K562 (cell line): ENCODE measurements at regions not wholly inside any gene's neighbourhood (a gene's known extent, or its start where the extent isn't known, plus 50 kb on each side); places are given as distances from the start of the nearest gene placed in this dataset.

Source experiments
- ATAC-seq: fragments of 200-7000 bp; cut with Tn5 transposase; 3 replicates; pipeline ENCODE4 v1.9.1; 2020; ENCODE audit warnings: moderate library complexity
- BruUV-seq: library from RNA; stranded (reverse); fragments of 400-500 nt; replicated peaks from 2 replicates; lab custom pipeline; 2021; lab: Mats Ljungman, UMichigan
- CTCF ChIA-PET: fragments of 300-600 bp; formaldehyde crosslinking; extraction: SDS; loops from one replicate; lab custom pipeline; 2021; ENCODE audit warnings: low intra/inter-chr PET ratio; lab: Yijun Ruan, JAX
- POLR2A ChIA-PET: fragments of 300-600, 350-650 bp; sonication (Branson Sonifier 250); formaldehyde crosslinking; extraction: SDS; loops from one replicate; lab custom pipeline; 2021; ENCODE audit warnings: antibody characterized with exemption, inconsistent platforms; lab: Yijun Ruan, JAX
- DNase-seq, 4 experiments: peaks; one replicate each; pipeline versions ENCODE4 v3.0.0 to v3.0.0-alpha.2; 2011 to 2018; ENCODE audit warnings: low spot score in 3 of 4, mixed read lengths in 3 of 4; ENCODE audit errors: extremely low read depth in 1 of 4
- FAIRE-seq: peaks from 2 replicates; lab custom pipeline; 2011; peaks lifted over from hg19 to GRCh38; lab: Jason Lieb, UNC
- H2AFZ ChIP-seq: 2 replicates; pipeline ENCODE4 v1.6.0; 2011; ENCODE audit warnings: low read depth, low read length, control low read depth, inconsistent platforms
- H3K27ac ChIP-seq: fragments of 200-600 bp; 3 replicates; pipeline ENCODE4 v1.8.0; 2011; ENCODE audit warnings: low read depth, mild to moderate bottlenecking, control low read depth, inconsistent platforms, low read length, moderate library complexity, mixed read lengths; ENCODE audit errors: extremely low read depth
- H3K27me3 ChIP-seq, 2 experiments: fragments of 300-600 bp in 1 of 2; 2 replicates in 1 of 2; 3 replicates in 1 of 2; pipeline versions ENCODE4 v1.6.0 to v1.8.0; 2011; ENCODE audit warnings: inconsistent platforms in 2 of 2, low read length in 2 of 2, mild to moderate bottlenecking in 1 of 2, mixed read lengths in 1 of 2, moderate library complexity in 1 of 2; ENCODE audit not compliant: control insufficient read depth in 2 of 2, insufficient read depth in 2 of 2
- H3K36me3 ChIP-seq: fragments of 300-600 bp; 3 replicates; pipeline ENCODE4 v1.8.0; 2011; ENCODE audit warnings: mild to moderate bottlenecking, low read length, inconsistent platforms; ENCODE audit not compliant: control insufficient read depth, insufficient read depth
- H3K4me1 ChIP-seq, 2 experiments: fragments of 200-600 bp in 1 of 2; replicated peaks in 1 of 2; 2 replicates in 1 of 2; 3 replicates in 1 of 2; pipeline versions ENCODE4 v1.5.1 to v1.8.0; 2011; ENCODE audit warnings: inconsistent platforms in 2 of 2, low read length in 2 of 2, mild to moderate bottlenecking in 1 of 2, mixed read lengths in 1 of 2, moderate library complexity in 1 of 2; ENCODE audit not compliant: control insufficient read depth in 2 of 2, insufficient read depth in 2 of 2
- H3K4me2 ChIP-seq: 2 replicates; pipeline ENCODE4 v1.6.1; 2011; ENCODE audit warnings: low read length, control low read depth, inconsistent platforms, mixed read lengths; ENCODE audit not compliant: insufficient read depth
- H3K4me3 ChIP-seq: fragments of 200-600 bp; sonication (generic), shearing (Covaris generic); 2 replicates; pipeline ENCODE4 v1.5.1; 2016; ENCODE audit warnings: control low read depth, inconsistent platforms
- H3K79me2 ChIP-seq: fragments of 200-600 bp; 3 replicates; pipeline ENCODE4 v1.8.0; 2011; ENCODE audit warnings: low read length, inconsistent platforms; ENCODE audit not compliant: control insufficient read depth, insufficient read depth
- H3K9ac ChIP-seq, 2 experiments: 2 replicates each; pipeline versions ENCODE4 v1.6.0 to v1.6.1; 2011; ENCODE audit warnings: low read depth in 2 of 2, low read length in 2 of 2, control low read depth in 1 of 2, inconsistent platforms in 1 of 2, mild to moderate bottlenecking in 1 of 2, mixed read lengths in 1 of 2; ENCODE audit not compliant: insufficient read depth in 1 of 2
- H3K9me1 ChIP-seq: one replicate; pipeline ENCODE4 v1.6.0; 2011; ENCODE audit warnings: inconsistent platforms, mild to moderate bottlenecking, low read length, moderate library complexity; ENCODE audit not compliant: control insufficient read depth, insufficient read depth
- H3K9me3 ChIP-seq: replicated peaks from 2 replicates; pipeline ENCODE4 v1.5.1; 2011; ENCODE audit warnings: low read depth, low read length, inconsistent platforms; ENCODE audit not compliant: control insufficient read depth, insufficient read depth
- H4K20me1 ChIP-seq: replicated peaks from 2 replicates; pipeline ENCODE4 v1.6.1; 2011; ENCODE audit warnings: low read length, inconsistent platforms, mixed read lengths; ENCODE audit not compliant: control insufficient read depth, insufficient read depth
- CEBPB ChIP-seq: fragments of 450-650 bp; IDR thresholded peaks from 2 replicates; pipeline ENCODE4 v1.6.1; 2016; ENCODE audit warnings: missing genetic modification characterization, missing compliant biosample characterization
- EHMT2 ChIP-seq: fragments of 450-650 bp; IDR thresholded peaks from 2 replicates; pipeline ENCODE4 v1.6.1; 2018; ENCODE audit warnings: antibody characterized with exemption
- EP400 ChIP-seq: fragments of 450-650 bp; IDR thresholded peaks from 2 replicates; pipeline ENCODE4 v1.6.1; 2017; ENCODE audit warnings: antibody characterized with exemption, mild to moderate bottlenecking, moderate library complexity
- HNRNPL ChIP-seq: fragments of 200-400 bp; formaldehyde crosslinking; IDR thresholded peaks from 2 replicates; pipeline ENCODE4 v1.6.1; 2017; ENCODE audit warnings: low read depth, mild to moderate bottlenecking, low read length
- L3MBTL2 ChIP-seq: fragments of 450-650 bp; IDR thresholded peaks from 2 replicates; pipeline ENCODE4 v1.6.1; 2016; ENCODE audit warnings: mild to moderate bottlenecking, moderate library complexity
- MTA1 ChIP-seq: fragments of 450-650 bp; IDR thresholded peaks from 2 replicates; pipeline ENCODE4 v1.6.1; 2017; ENCODE audit warnings: borderline replicate concordance
- MTF1 ChIP-seq: fragments of 250-450 bp; sonication (Bioruptor Pico); IDR thresholded peaks from 2 replicates; pipeline ENCODE4 v1.9.0; 2021; ENCODE audit warnings: moderate library complexity, mild to moderate bottlenecking, inconsistent platforms, borderline replicate concordance
- NCOA4 ChIP-seq: fragments of 450-650 bp; IDR thresholded peaks from 2 replicates; pipeline ENCODE4 v1.6.1; 2018; ENCODE audit warnings: mild to moderate bottlenecking; ENCODE audit not compliant: partially characterized antibody
- TSC22D4 ChIP-seq: fragments of 450-650 bp; IDR thresholded peaks from 2 replicates; pipeline ENCODE4 v1.6.1; 2016; ENCODE audit warnings: missing genetic modification characterization, missing biosample characterization, control low read depth
- ZNF239 ChIP-seq: fragments of 250-450 bp; sonication (Bioruptor Pico); IDR thresholded peaks from 2 replicates; pipeline ENCODE4 v1.4.0; 2020; ENCODE audit warnings: mild to moderate bottlenecking
- in situ Hi-C: fragments of 300-500 bp; cut with MboI; formaldehyde crosslinking; loops from 4 replicates; pipeline ENCODE4 v1.15.0; 2018; ENCODE audit warnings: inconsistent platforms, mixed read lengths
- intact Hi-C: fragments of 100-400 bp; cut with micrococcal nuclease; formaldehyde crosslinking; loops from 2 replicates; pipeline ENCODE4 v1.14.2; 2022
- TF ChIP-seq, protein P1 (sequence below): IDR thresholded peaks from 2 replicates; pipeline ENCODE4 v1.6.1; 2011; ENCODE audit not compliant: insufficient read length; ENCODE audit errors: extremely low read depth

DNA sequence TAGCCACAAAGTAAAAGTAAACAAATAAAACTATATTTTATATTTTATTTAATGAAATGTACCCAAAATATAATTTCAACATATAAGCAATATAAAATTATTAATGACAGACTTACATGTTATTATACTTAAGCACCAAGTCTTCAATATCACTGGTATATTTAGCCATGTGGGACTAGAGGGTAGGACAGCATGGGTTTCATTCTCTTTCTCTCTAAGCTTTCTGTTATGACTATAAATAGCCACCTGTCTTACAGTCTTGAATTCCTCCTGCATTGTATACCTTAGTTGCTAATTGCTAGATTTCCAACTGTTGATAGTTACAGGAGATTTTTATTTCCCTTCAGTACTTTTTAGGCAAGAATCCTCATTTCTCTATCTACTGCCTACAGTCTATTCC is 63.1 kb upstream of the LIN7A start:
- Histone ChIP-seq H3K36me3 (no peaks in the 10 kb centered on the region), H3K79me2 (no peaks in the 10 kb centered on the region), H3K4me3 (no peak overlapping the region), H4K20me1 (no peaks in the 10 kb centered on the region), H3K9me3 (peaks cover 2% of the 10 kb centered on the region; the same call in 1 of the 2 replicates), H3K9ac (no peak overlapping the region), H2AFZ (no peak overlapping the region), H3K4me2 (no peak overlapping the region), H3K27ac (no peak overlapping the region), H3K4me1 (no peaks in the 10 kb centered on the region), H3K9me1 (no peaks in the 10 kb centered on the region), H3K27me3 (no peaks in the 10 kb centered on the region)
- in situ Hi-C loops: no loop called here
- no TSS peak for BruUV-seq
- ATAC-seq (no peak), FAIRE-seq (no peak), DNase-seq (no peak)
- TF ChIP-seq CEBPB (no peak), NCOA4 (no peak), EP400 (no peak), L3MBTL2 (no peak), MTA1 (no peak), HNRNPL (no peak), TSC22D4 (tag) (no peak), EHMT2 (no peak), ZNF239 (CRISPR knock-in tag) (no peak), MTF1 (no peak)
- TF ChIP-seq, protein P1, sequence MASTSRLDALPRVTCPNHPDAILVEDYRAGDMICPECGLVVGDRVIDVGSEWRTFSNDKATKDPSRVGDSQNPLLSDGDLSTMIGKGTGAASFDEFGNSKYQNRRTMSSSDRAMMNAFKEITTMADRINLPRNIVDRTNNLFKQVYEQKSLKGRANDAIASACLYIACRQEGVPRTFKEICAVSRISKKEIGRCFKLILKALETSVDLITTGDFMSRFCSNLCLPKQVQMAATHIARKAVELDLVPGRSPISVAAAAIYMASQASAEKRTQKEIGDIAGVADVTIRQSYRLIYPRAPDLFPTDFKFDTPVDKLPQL: no peak
- ChIA-PET POLR2A (no interaction called here), CTCF (no interaction called here)
- intact Hi-C loops: no loop called here
